NAMALWA (cell line): ENCODE measurements at regions not wholly inside any gene's neighbourhood (a gene's known extent, or its start where the extent isn't known, plus 50 kb on each side); places are given as distances from the start of the nearest gene placed in this dataset.
"Not testable (repeated sequence)": the region's sequence is repeated elsewhere in the genome, so short reads cannot be mapped to it uniquely, and the experiment has no call there.

Source experiments
- DNase-seq: peaks from one replicate; pipeline ENCODE4 v3.0.0-alpha.2; 2015; ENCODE audit warnings: low spot score

- no peak for DNase-seq
Measured at GRCh38 chr6:130610303-130610702, 216.9 kb upstream of the SMLR1 start.

- DNase-seq = no peak
Measured at GRCh38 chr6:130611366-130611765, 215.8 kb upstream of the SMLR1 start.

- no peak for DNase-seq
Measured at GRCh38 chr6:130613176-130613575, 214.0 kb upstream of the SMLR1 start.

- DNase-seq = peak; percentile 33
Measured at GRCh38 chr6:130615816-130616215, 211.4 kb upstream of the SMLR1 start.

GRCh38 chr6:130617658-130618057, 209.5 kb upstream of the SMLR1 start:
- no peak for DNase-seq

GRCh38 chr6:130618806-130619205, 208.4 kb upstream of the SMLR1 start:
- not testable (repeated sequence) for DNase-seq

- DNase-seq = no peak
Measured at GRCh38 chr6:130620338-130620781, 206.8 kb upstream of the SMLR1 start.

GRCh38 chr6:130622142-130622541, 205.1 kb upstream of the SMLR1 start:
- no peak for DNase-seq

GRCh38 chr6:130624046-130624445, 203.2 kb upstream of the SMLR1 start:
- no peak for DNase-seq

GRCh38 chr6:130625825-130626527, 201.2 kb upstream of the SMLR1 start:
- no peak for DNase-seq

- DNase-seq = no peak
Measured at GRCh38 chr6:130628862-130629261, 198.3 kb upstream of the SMLR1 start.

GRCh38 chr6:130629640-130630039, 197.6 kb upstream of the SMLR1 start:
- DNase-seq = no peak

GRCh38 chr6:130632277-130632676, 194.9 kb upstream of the SMLR1 start:
- no peak for DNase-seq

- no peak for DNase-seq
Measured at GRCh38 chr6:130632897-130633296, 194.3 kb upstream of the SMLR1 start.

GRCh38 chr6:130643361-130643760, 183.8 kb upstream of the SMLR1 start:
- no peak for DNase-seq

- no peak for DNase-seq
Measured at GRCh38 chr6:130644175-130644574, 183.0 kb upstream of the SMLR1 start.

- not testable (repeated sequence) for DNase-seq
Measured at GRCh38 chr6:130644769-130645168, 182.4 kb upstream of the SMLR1 start.

- no peak for DNase-seq
Measured at GRCh38 chr6:130647246-130647645, 180.0 kb upstream of the SMLR1 start.

- DNase-seq = no peak
Measured at GRCh38 chr6:130655586-130655985, 171.6 kb upstream of the SMLR1 start.

- no peak for DNase-seq
Measured at GRCh38 chr6:130661077-130661476, 166.1 kb upstream of the SMLR1 start.

- DNase-seq = no peak
Measured at GRCh38 chr6:130666786-130667185, 160.4 kb upstream of the SMLR1 start.

- no peak for DNase-seq
Measured at GRCh38 chr6:130670142-130670541, 157.1 kb upstream of the SMLR1 start.

- DNase-seq = no peak
Measured at GRCh38 chr6:130671119-130671518, 156.1 kb upstream of the SMLR1 start.

GRCh38 chr6:130671577-130671976, 155.6 kb upstream of the SMLR1 start:
- DNase-seq = no peak
